ENCODE measurements at regions not wholly inside any gene's neighbourhood (a gene's known extent, or its start where the extent isn't known, plus 50 kb on each side); places are given as distances from the start of the nearest gene placed in this dataset.

DNA sequence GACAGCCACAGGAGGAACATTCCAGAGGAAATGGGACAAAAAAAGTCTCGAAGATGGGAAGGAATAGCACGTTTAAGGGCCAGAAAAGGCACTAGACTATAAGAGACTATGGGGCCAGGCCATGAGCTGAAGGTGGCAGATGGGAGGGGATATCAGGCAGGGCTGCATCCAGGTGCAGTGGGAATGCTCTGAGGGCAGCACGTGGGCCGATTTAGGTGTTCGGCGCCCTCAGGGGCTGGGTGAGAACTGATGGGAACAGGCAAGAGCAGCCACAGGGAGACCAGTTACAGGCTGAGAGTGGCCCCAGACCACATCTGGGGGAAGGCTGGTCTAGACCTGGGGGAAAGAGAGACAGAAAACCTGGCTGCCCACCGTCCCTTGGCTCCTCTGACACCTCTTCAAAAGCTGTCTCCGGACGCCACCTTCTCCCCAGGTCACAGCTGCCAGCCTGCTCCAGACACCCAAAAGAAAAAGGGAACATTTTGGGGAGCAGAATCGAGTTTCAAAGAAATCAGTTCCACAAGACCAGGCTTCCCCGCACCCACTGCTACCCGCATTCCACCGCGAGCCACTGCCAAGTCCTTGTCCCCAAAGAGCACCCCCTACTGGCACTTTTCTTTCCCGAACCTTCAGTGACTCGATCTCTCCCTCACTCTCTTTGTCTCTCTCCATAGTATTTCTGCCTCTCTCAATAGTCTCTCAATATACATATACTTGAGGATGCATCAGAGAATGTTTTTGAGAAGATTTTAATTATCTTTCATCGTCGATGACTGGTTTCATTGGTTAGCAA is 190.1 kb upstream of the AGAP1 start:
- TF ChIP-seq GABPA (IDR thresholded peaks at IDR 0.05; ENCODE audit: low read depth) (no peak), POLR2AphosphoS5 (IDR thresholded peaks at IDR 0.05; ENCODE audit: low read depth) (no peak), SPI1 (IDR thresholded peaks at IDR 0.05; ENCODE audit: borderline replicate concordance, low read depth) (no peak)
- TF ChIP-seq, protein P1, sequence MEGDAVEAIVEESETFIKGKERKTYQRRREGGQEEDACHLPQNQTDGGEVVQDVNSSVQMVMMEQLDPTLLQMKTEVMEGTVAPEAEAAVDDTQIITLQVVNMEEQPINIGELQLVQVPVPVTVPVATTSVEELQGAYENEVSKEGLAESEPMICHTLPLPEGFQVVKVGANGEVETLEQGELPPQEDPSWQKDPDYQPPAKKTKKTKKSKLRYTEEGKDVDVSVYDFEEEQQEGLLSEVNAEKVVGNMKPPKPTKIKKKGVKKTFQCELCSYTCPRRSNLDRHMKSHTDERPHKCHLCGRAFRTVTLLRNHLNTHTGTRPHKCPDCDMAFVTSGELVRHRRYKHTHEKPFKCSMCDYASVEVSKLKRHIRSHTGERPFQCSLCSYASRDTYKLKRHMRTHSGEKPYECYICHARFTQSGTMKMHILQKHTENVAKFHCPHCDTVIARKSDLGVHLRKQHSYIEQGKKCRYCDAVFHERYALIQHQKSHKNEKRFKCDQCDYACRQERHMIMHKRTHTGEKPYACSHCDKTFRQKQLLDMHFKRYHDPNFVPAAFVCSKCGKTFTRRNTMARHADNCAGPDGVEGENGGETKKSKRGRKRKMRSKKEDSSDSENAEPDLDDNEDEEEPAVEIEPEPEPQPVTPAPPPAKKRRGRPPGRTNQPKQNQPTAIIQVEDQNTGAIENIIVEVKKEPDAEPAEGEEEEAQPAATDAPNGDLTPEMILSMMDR (IDR thresholded peaks at IDR 0.05; ENCODE audit: insufficient read depth, low read length), result no peak
- Histone ChIP-seq H3K4me3 (replicated peaks; ENCODE audit: insufficient read depth, low read length) (no peak overlapping the region), H3K27me3 (ENCODE audit: insufficient read depth, poor library complexity, severe bottlenecking) (no peaks in the 10 kb centered on the region), H3K27ac (replicated peaks) (no peak overlapping the region)
- DNase-seq (ENCODE audit: low read depth in 1 of 2, low spot score in 1 of 2), result no peak

DNA sequence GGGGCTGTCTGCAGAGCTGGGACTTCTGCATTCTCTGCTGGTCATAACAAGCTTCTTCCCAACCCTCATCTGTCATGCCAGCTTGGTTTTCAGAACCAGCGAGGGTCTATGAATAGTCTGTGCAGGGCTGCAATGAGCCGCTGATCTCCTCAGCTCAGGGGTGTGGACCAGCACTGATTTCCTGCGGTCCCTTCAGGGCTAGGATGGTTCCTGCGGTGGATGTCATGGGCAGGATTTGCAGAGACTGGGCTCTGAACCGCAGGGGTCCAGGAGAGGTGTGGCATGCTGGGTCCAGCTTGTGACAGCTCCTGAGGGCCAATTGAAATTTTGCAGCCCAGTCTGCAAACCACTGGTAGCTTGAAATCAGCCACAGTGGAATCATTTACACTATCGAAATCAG is 188.2 kb upstream of the AGAP1 start:
- TF ChIP-seq, protein P2, sequence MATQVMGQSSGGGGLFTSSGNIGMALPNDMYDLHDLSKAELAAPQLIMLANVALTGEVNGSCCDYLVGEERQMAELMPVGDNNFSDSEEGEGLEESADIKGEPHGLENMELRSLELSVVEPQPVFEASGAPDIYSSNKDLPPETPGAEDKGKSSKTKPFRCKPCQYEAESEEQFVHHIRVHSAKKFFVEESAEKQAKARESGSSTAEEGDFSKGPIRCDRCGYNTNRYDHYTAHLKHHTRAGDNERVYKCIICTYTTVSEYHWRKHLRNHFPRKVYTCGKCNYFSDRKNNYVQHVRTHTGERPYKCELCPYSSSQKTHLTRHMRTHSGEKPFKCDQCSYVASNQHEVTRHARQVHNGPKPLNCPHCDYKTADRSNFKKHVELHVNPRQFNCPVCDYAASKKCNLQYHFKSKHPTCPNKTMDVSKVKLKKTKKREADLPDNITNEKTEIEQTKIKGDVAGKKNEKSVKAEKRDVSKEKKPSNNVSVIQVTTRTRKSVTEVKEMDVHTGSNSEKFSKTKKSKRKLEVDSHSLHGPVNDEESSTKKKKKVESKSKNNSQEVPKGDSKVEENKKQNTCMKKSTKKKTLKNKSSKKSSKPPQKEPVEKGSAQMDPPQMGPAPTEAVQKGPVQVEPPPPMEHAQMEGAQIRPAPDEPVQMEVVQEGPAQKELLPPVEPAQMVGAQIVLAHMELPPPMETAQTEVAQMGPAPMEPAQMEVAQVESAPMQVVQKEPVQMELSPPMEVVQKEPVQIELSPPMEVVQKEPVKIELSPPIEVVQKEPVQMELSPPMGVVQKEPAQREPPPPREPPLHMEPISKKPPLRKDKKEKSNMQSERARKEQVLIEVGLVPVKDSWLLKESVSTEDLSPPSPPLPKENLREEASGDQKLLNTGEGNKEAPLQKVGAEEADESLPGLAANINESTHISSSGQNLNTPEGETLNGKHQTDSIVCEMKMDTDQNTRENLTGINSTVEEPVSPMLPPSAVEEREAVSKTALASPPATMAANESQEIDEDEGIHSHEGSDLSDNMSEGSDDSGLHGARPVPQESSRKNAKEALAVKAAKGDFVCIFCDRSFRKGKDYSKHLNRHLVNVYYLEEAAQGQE (IDR thresholded peaks at IDR 0.05; ENCODE audit: insufficient replicate concordance, low read depth), result no peak
- TF ChIP-seq GABPA (IDR thresholded peaks at IDR 0.05; ENCODE audit: low read depth) (no peak), POLR2AphosphoS5 (IDR thresholded peaks at IDR 0.05; ENCODE audit: low read depth) (no peak), SPI1 (IDR thresholded peaks at IDR 0.05; ENCODE audit: borderline replicate concordance, low read depth) (no peak)
- TF ChIP-seq, protein P1 (IDR thresholded peaks at IDR 0.05; ENCODE audit: insufficient read depth, low read length), result no peak
- H3K4me3 ChIP-seq (replicated peaks; ENCODE audit: insufficient read depth, low read length), result no peak overlapping the region
- H3K27ac ChIP-seq (replicated peaks), result no peak overlapping the region
- no peak for DNase-seq (ENCODE audit: low read depth in 1 of 2, low spot score in 1 of 2)
- H3K27me3 ChIP-seq (ENCODE audit: insufficient read depth, poor library complexity, severe bottlenecking), result no peaks in the 10 kb centered on the region

DNA sequence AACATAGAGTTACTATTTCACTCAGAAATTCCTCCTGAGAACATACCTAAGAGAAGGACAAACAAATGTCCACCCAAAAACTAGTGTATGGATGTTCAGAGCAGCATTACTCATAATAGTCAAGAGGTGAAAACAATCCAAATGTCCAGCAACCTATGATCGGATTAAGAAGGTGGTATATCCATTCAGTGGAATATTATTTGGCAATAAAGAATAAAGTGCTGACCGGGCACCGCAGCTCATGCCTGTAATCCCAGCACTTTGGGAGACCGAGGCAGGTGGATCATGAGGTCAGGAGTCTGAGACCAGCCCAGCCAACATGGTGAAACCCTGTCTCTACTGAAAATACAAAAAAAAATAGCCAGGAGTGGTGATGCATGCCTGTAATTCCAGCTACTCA is 182.8 kb upstream of the AGAP1 start:
- H3K27ac ChIP-seq (replicated peaks), result no peak overlapping the region
- H3K4me3 ChIP-seq (replicated peaks; ENCODE audit: insufficient read depth, low read length), result no peak overlapping the region
- no peak for DNase-seq (ENCODE audit: low read depth in 1 of 2, low spot score in 1 of 2)
- TF ChIP-seq, protein P1 (IDR thresholded peaks at IDR 0.05; ENCODE audit: insufficient read depth, low read length), result no peak
- TF ChIP-seq POLR2AphosphoS5 (IDR thresholded peaks at IDR 0.05; ENCODE audit: low read depth) (no peak), SPI1 (IDR thresholded peaks at IDR 0.05; ENCODE audit: borderline replicate concordance, low read depth) (no peak), GABPA (IDR thresholded peaks at IDR 0.05; ENCODE audit: low read depth) (no peak)
- TF ChIP-seq, protein P2 (IDR thresholded peaks at IDR 0.05; ENCODE audit: insufficient replicate concordance, low read depth), result no peak
- H3K27me3 ChIP-seq (ENCODE audit: insufficient read depth, poor library complexity, severe bottlenecking), result no peaks in the 10 kb centered on the region
